Left kidney (tissue), 1 donor: ENCODE measurements at regions not wholly inside any gene's neighbourhood (a gene's known extent, or its start where the extent isn't known, plus 50 kb on each side); places are given as distances from the start of the nearest gene placed in this dataset.
"Not testable (repeated sequence)": the region's sequence is repeated elsewhere in the genome, so short reads cannot be mapped to it uniquely, and the experiment has no call there.

ENCODE experiments used
- DNase-seq: peaks from one replicate; pipeline ENCODE4 v3.0.0-alpha.2; 2013

GRCh38 chr1:147348592-147348991, 106.1 kb downstream of the CHD1L start:
- DNase-seq = not testable (repeated sequence)

- DNase-seq = no peak
Observed at GRCh38 chr1:147349533-147349932, 107.0 kb downstream of the CHD1L start.

- peak; percentile 11 for DNase-seq
Observed at GRCh38 chr1:147351140-147351835, 108.8 kb downstream of the CHD1L start.

- DNase-seq = no peak
Observed at GRCh38 chr1:147377263-147378246, 135.1 kb downstream of the CHD1L start.

- DNase-seq = no peak
Observed at GRCh38 chr1:147379889-147380288, 137.4 kb downstream of the CHD1L start.

- DNase-seq = no peak
Observed at GRCh38 chr1:147384804-147385203, 142.3 kb downstream of the CHD1L start.

- no peak for DNase-seq
Observed at GRCh38 chr1:147388969-147389368, 146.5 kb downstream of the CHD1L start.

- DNase-seq = peak; percentile 28
Observed at GRCh38 chr1:147389532-147390184, 147.2 kb downstream of the CHD1L start.

- no peak for DNase-seq
Observed at GRCh38 chr1:147390185-147390542, 147.7 kb downstream of the CHD1L start.

GRCh38 chr1:147391114-147391513, 148.6 kb downstream of the CHD1L start:
- DNase-seq = no peak

- DNase-seq = not testable (repeated sequence)
Observed at GRCh38 chr1:147402326-147403045, 138.8 kb upstream of the BCL9 start.

- not testable (repeated sequence) for DNase-seq
Observed at GRCh38 chr1:147404344-147404743, 137.0 kb upstream of the BCL9 start.

GRCh38 chr1:147409886-147410285, 131.4 kb upstream of the BCL9 start:
- no peak for DNase-seq

- DNase-seq = no peak
Observed at GRCh38 chr1:147413110-147413605, 128.1 kb upstream of the BCL9 start.

- DNase-seq = no peak
Observed at GRCh38 chr1:147414505-147415163, 126.7 kb upstream of the BCL9 start.

GRCh38 chr1:147417024-147417423, 124.3 kb upstream of the BCL9 start:
- no peak for DNase-seq

GRCh38 chr1:147423100-147423827, 118.0 kb upstream of the BCL9 start:
- DNase-seq = not testable (repeated sequence)

GRCh38 chr1:147434921-147435320, 106.4 kb upstream of the BCL9 start:
- DNase-seq = no peak

- DNase-seq = no peak
Observed at GRCh38 chr1:147444381-147444780, 96.9 kb upstream of the BCL9 start.

- no peak for DNase-seq
Observed at GRCh38 chr1:147451628-147452027, 89.7 kb upstream of the BCL9 start.

- no peak for DNase-seq
Observed at GRCh38 chr1:147452809-147453208, 88.5 kb upstream of the BCL9 start.
